ENCODE measurements at regions not wholly inside any gene's neighbourhood (a gene's known extent, or its start where the extent isn't known, plus 50 kb on each side); places are given as distances from the start of the nearest gene placed in this dataset.

DNA sequence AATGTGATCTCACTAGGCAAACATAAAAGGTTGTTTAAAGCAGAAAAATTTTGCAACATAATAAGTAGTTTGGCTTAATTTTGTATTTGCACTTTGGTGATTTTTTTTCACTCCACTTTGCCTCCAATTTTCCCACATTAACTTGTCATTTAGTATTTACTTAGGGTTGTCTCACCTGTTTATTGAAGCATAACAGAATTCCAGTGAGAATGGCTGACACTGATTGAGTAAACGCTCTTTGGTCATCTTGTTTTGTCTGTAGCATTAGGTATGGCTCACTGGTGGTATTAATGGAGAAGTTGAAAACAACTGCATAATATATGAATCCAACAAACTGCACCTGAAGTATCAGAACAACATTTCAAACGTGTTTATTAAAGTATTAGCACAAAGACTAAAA, 799.5 kb upstream of the ADGRL3 start:
- no peak overlapping the region for H3K27ac Mint-ChIP-seq
- Histone ChIP-seq H3F3A (replicated peaks; ENCODE audit: low read depth) (no peaks in the 10 kb centered on the region), H3K4me3 (no peak overlapping the region), H3K27me3 (ENCODE audit: insufficient read depth) (no peaks in the 10 kb centered on the region), H2AFZ (no peak overlapping the region), H3K9me2 (ENCODE audit: insufficient read depth) (0 out of 2 replicates have a peak, but pooled peaks cover 2% of the 10 kb centered on the region), H3K4me1 (ENCODE audit: insufficient read depth) (peaks cover 9% of the 10 kb centered on the region), H3K79me2 (replicated peaks; ENCODE audit: insufficient read depth) (no peaks in the 10 kb centered on the region), H3K27ac (ENCODE audit: low read depth) (no peak overlapping the region), H3K4me2 (no peak overlapping the region), H3K36me3 (ENCODE audit: insufficient read depth) (no peaks in the 10 kb centered on the region), H4K20me1 (replicated peaks; ENCODE audit: insufficient read depth) (no peaks in the 10 kb centered on the region)
- H3K36me3 Mint-ChIP-seq (ENCODE audit: low read depth) = no peaks in the 10 kb centered on the region
- H3K4me3 Mint-ChIP-seq = no peak overlapping the region
- ATAC-seq (no peak), DNase-seq (ENCODE audit: low spot score) (no peak)
- H3K27me3 Mint-ChIP-seq (ENCODE audit: insufficient read depth, low read depth, poor library complexity) = peaks cover 4% of the 10 kb centered on the region
- H3K4me1 Mint-ChIP-seq = peaks cover 10% of the 10 kb centered on the region
- H3K9me3 Mint-ChIP-seq = no peaks in the 10 kb centered on the region
- TF ChIP-seq, protein P1, sequence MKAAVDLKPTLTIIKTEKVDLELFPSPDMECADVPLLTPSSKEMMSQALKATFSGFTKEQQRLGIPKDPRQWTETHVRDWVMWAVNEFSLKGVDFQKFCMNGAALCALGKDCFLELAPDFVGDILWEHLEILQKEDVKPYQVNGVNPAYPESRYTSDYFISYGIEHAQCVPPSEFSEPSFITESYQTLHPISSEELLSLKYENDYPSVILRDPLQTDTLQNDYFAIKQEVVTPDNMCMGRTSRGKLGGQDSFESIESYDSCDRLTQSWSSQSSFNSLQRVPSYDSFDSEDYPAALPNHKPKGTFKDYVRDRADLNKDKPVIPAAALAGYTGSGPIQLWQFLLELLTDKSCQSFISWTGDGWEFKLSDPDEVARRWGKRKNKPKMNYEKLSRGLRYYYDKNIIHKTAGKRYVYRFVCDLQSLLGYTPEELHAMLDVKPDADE (IDR thresholded peaks at IDR 0.05) = no peak
- TF ChIP-seq ZNF331 (CRISPR knock-in tag; IDR thresholded peaks at IDR 0.05; ENCODE audit: low read depth) (no peak), ZNF114 (CRISPR knock-in tag; IDR thresholded peaks at IDR 0.05) (no peak), EZH2phosphoT487 (IDR thresholded peaks at IDR 0.05; ENCODE audit: unreplicated experiment) (no peak), EZH2 (IDR thresholded peaks at IDR 0.05; ENCODE audit: low read depth, unreplicated experiment) (no peak), NANOG (IDR thresholded peaks at IDR 0.05; ENCODE audit: borderline replicate concordance) (no peak), STAT1 (IDR thresholded peaks at IDR 0.05; ENCODE audit: unreplicated experiment) (no peak), CREB1 (CRISPR knock-in tag; IDR thresholded peaks at IDR 0.05; ENCODE audit: low read depth) (no peak), POLR2AphosphoS5 (IDR thresholded peaks at IDR 0.05; ENCODE audit: low read depth) (no peak), JUNB (IDR thresholded peaks at IDR 0.05; ENCODE audit: unreplicated experiment) (no peak), ZNF462 (CRISPR knock-in tag; IDR thresholded peaks at IDR 0.05) (no peak)
- TF ChIP-seq, protein P2, sequence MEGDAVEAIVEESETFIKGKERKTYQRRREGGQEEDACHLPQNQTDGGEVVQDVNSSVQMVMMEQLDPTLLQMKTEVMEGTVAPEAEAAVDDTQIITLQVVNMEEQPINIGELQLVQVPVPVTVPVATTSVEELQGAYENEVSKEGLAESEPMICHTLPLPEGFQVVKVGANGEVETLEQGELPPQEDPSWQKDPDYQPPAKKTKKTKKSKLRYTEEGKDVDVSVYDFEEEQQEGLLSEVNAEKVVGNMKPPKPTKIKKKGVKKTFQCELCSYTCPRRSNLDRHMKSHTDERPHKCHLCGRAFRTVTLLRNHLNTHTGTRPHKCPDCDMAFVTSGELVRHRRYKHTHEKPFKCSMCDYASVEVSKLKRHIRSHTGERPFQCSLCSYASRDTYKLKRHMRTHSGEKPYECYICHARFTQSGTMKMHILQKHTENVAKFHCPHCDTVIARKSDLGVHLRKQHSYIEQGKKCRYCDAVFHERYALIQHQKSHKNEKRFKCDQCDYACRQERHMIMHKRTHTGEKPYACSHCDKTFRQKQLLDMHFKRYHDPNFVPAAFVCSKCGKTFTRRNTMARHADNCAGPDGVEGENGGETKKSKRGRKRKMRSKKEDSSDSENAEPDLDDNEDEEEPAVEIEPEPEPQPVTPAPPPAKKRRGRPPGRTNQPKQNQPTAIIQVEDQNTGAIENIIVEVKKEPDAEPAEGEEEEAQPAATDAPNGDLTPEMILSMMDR (conservative IDR thresholded peaks at IDR 0.05; ENCODE audit: low read depth in 2 of 2) = no peak
